GM18861 (cell line): ENCODE measurements at regions not wholly inside any gene's neighbourhood (a gene's known extent, or its start where the extent isn't known, plus 50 kb on each side); places are given as distances from the start of the nearest gene placed in this dataset.

Source experiments
- ATAC-seq: cut with Tn5 transposase; IDR thresholded peaks from one replicate; pipeline ENCODE4 v1.9.1; 2021; ENCODE audit not compliant: unreplicated experiment

GRCh38 chr12:4223273-4223845, 50.2 kb upstream of the CCND2 start:
- no peak for ATAC-seq

DNA sequence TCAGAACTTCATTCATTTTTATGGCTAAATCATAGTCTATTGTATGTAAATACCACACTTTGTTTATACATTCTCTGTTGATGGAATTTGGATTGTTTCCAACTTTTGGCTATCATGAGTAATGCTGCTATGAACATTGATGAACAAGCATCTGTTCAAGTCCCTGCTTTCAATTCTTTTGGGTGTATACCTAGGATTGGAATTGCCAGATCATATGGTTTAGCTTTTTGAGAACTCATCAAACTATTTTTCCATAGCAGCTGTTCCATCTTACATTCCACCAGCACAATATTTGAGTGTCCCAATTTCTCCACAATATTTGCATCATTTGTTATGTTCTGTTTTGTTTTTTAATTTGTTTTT, 52.3 kb upstream of the CCND2 start:
- ATAC-seq, result no peak

DNA sequence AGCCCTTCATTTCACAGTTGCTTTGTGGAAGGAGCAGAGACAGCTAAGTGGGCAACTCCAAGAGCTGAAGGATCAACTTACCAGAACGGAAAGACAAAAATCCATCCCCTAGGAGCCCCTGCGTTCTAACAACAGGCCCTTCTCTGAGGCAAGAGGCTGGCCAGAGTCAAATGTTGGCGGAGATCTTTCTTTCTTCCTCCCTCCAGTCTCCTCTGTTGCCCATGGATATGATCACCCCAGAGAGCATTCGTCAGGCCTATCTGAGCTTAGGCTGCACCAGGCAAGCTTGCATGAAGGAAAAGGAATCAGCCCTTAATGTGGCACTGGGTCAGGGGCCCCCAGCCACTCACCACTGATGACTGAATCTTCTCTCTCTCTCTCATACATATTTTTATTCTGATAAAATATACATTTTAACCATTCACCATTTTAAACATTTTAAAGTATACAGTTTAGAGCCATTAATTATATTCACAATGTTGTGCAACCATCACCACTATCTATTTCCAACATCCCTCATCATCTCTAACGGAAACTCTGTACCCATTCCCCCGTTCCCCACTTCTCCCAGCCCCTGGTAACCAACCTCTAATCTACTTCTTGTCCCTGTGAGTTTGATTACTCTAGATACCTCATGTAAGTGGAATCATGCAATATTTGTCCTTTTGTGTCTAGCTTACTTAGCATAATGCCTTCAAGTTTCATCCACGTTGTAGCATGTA, 52.9 kb upstream of the CCND2 start:
- no peak for ATAC-seq

- ATAC-seq, result no peak
Observed at GRCh38 chr12:4217091-4217490, 56.5 kb upstream of the CCND2 start.

- peak; percentile 18 for ATAC-seq
Observed at GRCh38 chr12:4216187-4216927, 57.2 kb upstream of the CCND2 start.

DNA sequence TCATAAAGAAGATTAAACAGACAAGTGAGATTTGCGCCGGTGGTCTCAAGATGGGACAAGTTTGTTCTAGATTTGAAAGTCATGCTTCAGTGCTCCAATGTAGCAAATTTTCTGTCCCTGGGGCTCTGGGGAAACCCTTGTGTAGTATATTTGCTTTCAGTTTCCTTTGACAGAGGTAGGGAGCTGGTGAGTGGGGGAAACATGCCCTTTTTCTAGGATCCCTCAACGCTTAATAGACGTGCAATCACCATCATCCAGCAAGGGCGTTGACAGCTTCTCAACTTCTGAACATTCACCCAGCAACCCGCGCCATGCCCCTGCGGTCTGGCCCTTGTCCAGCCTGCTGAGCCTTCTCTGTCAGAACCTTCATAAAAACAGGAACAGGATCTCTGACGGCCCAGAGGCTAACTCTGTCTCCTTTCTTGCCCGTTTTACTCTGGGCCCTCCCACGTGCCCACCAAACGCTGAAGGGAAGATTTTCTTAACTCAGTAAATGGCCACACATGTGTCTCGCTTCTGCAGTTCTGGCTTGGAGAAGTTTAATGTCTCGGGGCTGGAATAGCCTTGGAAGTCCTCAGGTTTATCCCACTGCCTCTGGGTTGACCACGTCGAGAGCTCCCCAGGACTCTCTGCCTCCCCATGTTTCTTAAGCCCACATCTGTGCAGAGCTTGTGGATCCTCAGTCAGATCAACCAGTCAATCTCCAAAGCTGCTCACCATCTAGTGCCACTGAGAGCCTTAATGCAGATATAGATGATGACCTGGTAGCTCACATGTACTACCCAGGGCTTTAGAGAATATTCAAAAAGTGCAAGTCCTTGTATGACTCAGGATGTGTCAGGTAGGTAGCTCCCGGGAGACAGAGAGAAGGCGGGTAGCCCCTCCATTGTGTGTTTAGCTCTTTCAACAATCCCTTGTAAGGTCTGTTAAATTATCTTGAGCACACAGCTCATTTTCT, 58.1 kb upstream of the CCND2 start:
- peak; percentile 49 for ATAC-seq

DNA sequence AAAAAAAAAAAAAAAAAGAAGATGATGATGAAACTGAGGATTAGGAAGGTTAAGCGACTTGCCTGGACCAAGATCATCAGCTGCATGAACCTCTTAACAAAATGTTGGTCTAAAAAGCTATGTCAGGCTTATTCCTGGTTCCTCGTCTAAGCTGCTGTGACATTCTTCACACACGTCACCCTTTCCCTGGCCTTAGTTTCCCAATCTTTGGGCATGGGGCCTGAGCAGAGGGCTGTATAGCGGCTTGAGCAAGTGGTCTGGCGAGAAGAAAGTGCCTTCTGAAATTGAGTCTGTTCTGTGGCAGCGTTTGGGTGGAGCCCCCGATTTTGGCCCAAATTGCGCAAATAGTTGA, 58.7 kb upstream of the CCND2 start:
- no peak for ATAC-seq

GRCh38 chr12:4213471-4213870, 60.1 kb upstream of the CCND2 start:
- no peak for ATAC-seq

- ATAC-seq, result no peak
Observed at GRCh38 chr12:4212845-4213244, 60.7 kb upstream of the CCND2 start.

DNA sequence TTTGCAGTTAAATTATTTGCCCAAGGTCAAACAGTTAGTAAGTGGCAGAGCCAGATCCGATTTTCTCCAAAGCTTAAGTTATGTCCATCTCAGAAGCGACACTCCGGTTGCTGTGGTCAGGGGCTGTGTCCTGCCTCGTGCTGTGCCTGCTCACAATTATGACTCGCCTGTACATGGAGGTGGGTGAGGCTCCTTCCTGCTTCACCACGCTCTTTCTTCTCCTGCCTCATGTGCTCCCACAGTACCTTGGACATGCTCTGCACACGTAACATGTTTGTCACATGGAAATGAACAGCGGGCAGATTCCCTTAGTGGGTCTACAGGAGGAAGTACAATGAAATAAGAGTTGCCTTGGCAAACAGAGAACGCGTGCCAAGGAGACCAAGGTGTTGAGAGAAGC, 62.2 kb upstream of the CCND2 start:
- no peak for ATAC-seq

- ATAC-seq, result no peak
Observed at GRCh38 chr12:4210183-4210582, 63.4 kb upstream of the CCND2 start.

DNA sequence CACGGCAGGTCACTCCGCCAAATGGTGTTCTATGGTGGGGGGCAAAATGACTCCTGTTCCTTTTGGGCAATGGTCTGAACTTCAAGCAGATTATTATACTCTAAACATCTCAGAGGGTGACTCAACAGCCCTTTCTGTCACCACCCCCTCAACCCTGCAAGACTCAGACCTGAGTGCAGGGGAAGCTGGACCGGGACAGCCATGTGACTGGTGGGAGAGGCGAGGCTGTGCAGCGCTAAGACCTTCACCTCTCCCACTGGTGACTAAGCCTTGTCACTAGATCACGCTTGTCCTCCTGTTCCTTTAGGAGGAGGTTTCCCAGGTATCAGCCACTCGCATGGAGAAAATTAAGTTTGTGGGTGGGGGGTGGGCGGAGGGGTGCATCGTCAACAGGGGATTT, 67.1 kb upstream of the CCND2 start:
- no peak for ATAC-seq

DNA sequence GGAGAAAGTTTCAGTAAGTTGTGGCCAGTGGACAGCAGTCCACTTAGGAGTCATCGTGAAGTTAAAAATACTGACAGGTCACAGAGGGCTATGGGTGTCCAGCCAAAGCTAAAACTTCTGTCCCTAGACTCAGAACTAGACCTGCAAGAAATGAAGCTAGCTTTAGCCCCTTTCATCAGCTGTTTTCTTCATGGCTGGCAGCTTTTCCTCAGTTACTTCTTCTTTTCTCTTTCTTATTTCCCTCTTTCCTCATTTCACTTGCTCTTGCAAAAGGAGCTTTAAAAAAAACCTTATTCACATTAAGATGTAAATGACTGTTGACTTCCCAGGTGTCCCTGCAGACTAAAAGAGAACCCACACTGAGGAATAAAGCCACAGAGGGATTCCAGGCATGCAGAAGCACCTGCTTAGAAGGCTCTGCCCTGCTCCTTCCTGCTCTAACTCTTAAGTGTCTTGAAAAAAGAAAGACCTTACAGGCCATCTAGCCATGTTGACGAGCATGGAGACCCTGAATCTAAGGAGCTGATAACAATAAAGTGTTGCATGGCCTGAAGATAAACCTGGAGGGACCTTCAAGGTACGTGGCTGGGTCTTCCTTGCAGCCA, 69.7 kb upstream of the CCND2 start:
- ATAC-seq, result no peak

- no peak for ATAC-seq
Observed at GRCh38 chr12:4202918-4203317, 70.6 kb upstream of the CCND2 start.

GRCh38 chr12:4202487-4202886, 71.1 kb upstream of the CCND2 start:
- no peak for ATAC-seq

DNA sequence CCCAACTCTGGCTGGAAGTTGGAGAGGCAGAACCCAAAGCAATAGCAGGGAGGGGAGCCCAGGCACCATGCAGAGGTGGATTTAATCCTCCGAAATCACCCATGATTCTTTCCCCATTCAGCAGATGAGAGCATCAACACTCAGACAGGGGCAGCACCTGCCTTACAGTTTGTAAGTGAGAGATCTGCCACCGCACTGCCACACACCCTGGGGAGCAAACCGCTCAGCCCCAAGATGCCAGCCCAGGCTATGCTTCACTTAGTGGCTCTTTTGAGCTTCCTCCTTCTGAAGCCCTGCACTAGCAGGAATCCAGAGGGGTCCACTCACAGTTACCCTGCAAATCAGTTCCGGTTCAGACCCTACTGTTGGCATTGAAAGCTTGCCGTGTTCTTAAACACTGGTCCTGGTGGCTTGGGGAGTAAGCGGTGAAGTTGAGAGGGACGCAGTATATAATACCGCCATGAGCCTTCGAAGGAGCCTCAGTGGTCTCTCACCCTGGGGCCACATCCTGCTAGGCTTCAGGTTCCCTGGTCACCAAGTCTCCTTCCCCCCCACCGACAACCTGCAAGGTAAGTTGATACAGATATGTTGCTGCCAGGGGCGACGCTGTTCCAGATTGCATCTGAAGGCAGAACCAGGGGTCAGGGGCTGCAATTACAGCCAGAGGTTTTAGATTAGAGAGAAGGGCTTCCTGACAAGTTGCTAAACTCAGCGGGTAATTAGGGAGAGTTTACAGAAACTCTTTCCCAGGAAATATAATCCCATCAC, 72.0 kb upstream of the CCND2 start:
- ATAC-seq, result no peak

DNA sequence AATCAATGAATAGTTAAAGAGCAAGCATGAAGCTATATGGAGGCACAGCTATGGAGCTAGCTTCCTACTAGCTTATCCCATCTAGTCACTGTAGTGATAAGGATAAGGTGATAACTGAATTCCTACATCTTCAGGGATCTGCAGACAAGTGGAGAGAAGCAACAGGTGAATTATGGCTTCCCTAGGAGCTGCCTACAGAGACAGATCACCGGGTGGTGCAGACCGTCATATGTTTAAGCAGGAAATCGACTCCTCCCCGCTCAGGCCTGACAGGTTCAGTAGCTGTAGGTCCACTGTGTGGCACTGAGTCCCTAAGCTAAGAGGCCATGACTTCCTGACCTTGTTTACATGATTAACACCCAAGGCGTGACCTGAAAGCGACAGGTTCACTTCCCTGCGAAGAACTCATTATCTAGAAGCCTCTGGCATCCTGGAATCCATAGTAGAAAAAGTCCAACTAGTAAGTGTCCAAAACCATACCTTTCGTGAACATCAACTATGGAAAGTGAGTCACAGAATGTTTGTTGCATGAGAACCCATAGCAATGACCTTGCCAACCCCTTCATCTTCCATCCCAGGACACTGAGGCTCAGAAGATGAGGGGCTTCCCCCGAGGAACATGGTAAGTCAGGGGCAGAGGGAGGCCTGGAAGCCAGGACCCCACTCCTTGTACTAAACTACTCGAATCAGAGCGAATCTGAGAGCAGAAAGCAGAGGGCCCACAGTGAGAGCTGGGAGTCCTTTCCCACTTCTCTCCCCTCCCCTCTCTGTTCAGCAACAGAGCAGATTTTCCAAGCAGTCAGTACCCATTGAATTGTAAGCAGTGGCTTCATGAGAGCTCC, 75.4 kb upstream of the CCND2 start:
- no peak for ATAC-seq

- no peak for ATAC-seq
Observed at GRCh38 chr12:4196805-4197420, 76.6 kb upstream of the CCND2 start.

- no peak for ATAC-seq
Observed at GRCh38 chr12:4194668-4195067, 78.9 kb upstream of the CCND2 start.
